HG03571 (cell line): ENCODE measurements at regions not wholly inside any gene's neighbourhood (a gene's known extent, or its start where the extent isn't known, plus 50 kb on each side); places are given as distances from the start of the nearest gene placed in this dataset.
A peak's percentile ranks its signal among the peaks of the same experiment; 100 is the strongest.

ENCODE experiments used
- ATAC-seq: cut with Tn5 transposase; IDR thresholded peaks from one replicate; pipeline ENCODE4 v1.9.1; 2021; ENCODE audit not compliant: unreplicated experiment

DNA sequence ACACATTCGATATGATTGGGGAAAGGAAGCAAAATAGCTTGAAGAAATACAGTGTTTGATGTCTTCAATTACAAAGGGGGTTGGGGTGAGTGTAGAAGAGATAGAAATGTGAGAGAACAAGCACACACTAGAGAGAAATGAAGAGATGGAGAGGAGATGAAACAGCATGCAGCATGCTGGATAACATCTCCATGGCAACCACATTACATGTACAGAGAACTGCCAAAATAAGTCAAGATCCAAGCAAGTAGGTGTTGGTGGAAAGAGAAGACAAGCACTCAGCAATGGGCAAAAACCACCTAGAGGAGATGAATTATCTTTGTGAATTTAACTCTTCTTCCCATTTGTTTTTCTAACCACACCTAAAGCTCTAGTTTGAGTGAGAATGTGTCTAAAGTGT lies 289.8 kb downstream of the GRIN2B start:
- ATAC-seq, result no peak

- ATAC-seq, result no peak
These were observed 293.8 kb downstream of the GRIN2B start for GRCh38 chr12:13687633-13688032.

GRCh38 chr12:13686260-13686659 lies 295.1 kb downstream of the GRIN2B start:
- ATAC-seq, result no peak

DNA sequence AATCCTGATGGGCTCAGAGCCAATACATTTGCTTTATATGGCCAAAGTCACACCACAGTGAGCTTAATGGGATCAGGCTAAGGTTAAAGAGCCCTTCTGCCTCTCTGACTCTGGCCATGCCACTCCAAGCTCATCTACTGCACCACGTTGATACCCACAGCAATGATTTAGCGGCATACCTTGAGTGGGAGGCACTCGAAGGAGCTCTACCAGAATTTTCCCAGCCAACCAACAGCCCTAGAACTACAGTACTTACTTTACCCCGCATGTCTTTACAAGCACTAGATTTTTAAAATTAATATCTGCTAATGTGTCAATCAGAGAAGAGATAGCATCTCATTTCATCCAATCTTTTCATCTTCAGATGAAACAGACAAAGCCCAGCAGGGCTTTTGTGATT lies 300.5 kb downstream of the GRIN2B start:
- no peak for ATAC-seq

DNA sequence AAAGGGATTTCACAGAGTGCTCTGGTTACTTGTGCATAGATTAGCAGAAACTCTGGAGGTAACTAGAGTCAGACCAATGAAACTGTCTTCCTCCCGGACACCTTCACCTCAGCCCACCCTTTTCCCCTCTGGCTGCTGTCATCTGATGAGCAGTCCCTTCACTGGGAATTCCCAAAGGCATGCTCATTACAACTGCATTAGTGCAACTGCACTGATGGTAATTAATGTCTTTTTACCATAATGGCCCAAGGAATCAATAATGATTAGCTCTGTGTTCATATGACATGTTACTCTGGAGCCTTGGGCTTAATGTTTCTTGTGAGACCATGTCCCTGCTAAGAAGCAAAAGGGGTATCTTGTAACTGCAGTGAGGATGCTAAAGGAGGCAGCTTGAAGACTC lies 304.5 kb downstream of the GRIN2B start:
- no peak for ATAC-seq

DNA sequence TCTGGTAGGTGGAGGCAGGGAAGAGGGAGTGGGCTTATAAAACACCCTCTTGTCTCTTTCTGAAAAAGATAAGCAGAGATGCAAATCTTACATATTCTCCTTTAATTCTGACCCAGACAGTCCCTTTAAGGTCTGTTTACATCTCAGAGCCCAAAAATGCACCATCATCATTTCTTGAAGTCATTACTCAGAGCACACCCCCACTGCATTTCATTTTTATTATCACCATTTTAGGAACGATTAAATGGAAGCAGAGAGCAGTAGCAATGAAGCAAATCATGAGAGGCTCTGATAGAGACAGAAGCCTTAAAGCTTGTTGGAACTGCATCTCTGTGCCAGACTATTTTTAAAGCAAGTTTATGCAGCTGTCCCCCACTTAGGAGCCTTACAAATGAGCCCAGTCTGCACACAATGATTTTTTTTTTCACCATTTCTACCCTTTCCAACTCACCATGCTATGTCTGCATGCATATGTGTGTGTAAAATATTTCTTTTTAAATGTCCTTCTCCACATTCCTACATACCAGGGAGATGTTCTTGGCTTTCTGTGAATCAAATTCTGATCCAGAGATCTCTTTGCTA lies 311.0 kb downstream of the GRIN2B start:
- no peak for ATAC-seq

GRCh38 chr12:13668880-13669279 lies 312.5 kb downstream of the GRIN2B start:
- no peak for ATAC-seq

- ATAC-seq, result no peak
These were observed 314.6 kb downstream of the GRIN2B start for GRCh38 chr12:13666806-13667205.

DNA sequence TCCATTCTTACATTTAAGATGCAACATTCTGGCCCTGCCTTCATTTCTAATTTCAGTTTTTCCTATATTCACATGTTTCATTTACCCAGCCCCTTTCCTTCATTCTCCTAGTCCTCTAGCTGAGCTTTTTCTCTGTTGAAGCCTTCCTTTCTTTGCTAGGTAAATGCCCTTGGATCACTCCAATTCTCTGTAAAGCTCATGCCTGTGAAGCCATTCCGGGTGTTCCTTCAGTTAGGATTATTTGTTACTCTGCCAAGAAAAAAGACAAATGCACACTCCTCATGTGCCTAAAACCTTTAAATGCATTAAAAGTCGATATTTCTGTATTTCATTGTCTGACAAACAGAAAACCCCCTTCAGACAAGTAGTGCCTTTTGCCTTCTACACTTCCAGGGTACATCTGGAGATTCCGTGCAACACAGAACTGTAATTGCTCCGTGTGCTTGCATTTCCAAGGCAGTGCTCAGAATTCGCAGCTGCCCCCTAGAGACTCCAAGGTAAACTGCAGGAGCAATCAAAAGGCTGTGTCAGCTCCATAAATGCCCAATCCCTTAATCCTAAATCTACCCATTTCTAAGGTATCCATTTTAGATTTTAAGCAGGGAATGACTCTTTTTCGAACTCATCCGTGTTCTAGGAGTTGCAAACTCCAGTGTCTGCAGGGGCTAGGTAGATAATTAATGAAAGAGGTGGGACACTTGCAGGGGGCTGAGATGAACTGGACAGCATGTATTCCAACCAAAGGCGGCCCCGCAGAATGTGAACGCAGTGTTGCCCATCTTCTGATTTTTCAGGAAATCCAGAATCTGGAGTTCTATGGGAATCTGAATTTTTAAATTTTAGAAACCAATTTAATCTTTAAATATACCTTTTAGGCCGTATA lies 320.2 kb downstream of the GRIN2B start:
- no peak for ATAC-seq

GRCh38 chr12:13654456-13654855 lies 326.9 kb downstream of the GRIN2B start:
- ATAC-seq, result no peak

DNA sequence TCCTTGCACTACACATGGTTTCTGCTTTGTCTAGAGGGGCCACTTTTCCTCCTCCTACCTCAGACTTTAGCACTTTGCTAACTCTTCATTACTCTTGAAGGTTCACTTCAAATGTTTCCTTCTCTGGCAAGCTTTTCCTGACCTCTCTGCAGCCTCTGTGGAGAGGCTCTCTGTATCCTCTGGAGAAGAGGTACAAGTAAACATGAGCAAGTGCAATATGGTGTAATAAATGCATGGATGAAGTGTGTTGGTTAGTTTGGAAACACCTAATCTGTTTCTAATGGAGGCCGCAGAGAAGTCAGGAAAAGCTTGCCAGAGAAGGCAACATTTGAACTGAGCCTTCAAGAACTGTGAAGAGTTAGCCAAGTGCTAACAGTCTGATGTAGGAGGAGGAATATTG lies 329.3 kb downstream of the GRIN2B start:
- ATAC-seq, result no peak

GRCh38 chr12:13635709-13636108 lies 345.7 kb downstream of the GRIN2B start:
- ATAC-seq, result no peak

- peak; percentile 68 for ATAC-seq
These were observed 349.5 kb downstream of the GRIN2B start for GRCh38 chr12:13631873-13632272.

- ATAC-seq, result no peak
These were observed 351.0 kb downstream of the GRIN2B start for GRCh38 chr12:13630354-13630753.

- ATAC-seq, result no peak
These were observed 353.3 kb downstream of the GRIN2B start for GRCh38 chr12:13628067-13628466.

- ATAC-seq, result no peak
These were observed 353.9 kb downstream of the GRIN2B start for GRCh38 chr12:13627536-13627935.

DNA sequence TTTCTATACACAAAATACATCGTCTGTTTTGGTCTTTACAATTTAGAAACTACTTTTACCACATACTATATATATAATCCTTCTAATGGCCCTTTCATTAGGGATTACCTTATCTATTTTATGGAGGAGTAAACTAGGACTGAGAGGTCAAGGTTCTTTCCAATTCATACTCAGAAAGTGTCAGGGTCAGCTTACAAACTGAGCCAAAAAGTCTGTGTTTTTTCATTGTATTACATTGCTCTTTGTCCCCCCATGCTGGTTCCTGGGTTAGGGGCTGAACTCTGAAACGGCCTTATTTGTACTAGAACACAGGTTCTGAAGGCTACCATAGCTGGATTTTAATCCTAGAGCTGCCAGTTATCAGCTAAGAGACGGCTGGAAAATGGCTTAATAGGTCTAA lies 368.1 kb downstream of the GRIN2B start:
- no peak for ATAC-seq

DNA sequence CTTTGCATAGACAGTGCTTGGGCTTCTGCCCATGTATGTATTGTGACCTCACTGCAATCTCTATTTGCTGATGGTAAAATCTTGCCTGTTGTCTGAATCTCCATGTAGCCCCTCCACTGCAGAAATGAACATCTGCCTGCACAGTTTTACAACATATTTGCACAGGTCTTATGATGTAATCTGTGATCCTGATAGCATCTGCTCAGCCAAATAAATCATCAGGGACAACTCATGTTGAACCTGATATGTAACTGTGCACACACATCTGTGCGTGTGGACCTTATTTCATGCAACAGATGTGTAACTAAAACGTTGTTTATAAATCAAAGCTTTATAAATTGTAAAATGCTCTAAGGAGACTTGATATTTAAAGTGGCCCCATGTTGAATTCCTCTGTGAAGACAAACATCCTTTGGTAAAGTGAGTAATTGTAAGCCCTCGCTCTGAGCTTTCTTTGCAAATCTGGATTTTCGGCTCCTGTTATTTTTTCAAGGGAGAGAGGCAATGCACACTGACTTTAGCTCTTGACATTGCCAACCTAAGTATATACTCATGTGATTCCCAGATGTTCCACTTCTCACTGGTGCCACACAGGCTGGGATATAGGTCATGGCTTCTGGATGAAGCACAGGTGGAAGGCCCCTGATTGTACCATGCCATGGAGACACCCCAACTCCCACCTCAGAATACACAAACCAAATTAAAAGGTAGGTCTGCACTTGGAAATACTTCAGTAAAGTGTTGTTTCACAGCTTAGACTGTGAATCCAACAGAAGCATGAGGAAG lies 371.3 kb downstream of the GRIN2B start:
- no peak for ATAC-seq

GRCh38 chr12:13606290-13606689 lies 375.1 kb downstream of the GRIN2B start:
- no peak for ATAC-seq

DNA sequence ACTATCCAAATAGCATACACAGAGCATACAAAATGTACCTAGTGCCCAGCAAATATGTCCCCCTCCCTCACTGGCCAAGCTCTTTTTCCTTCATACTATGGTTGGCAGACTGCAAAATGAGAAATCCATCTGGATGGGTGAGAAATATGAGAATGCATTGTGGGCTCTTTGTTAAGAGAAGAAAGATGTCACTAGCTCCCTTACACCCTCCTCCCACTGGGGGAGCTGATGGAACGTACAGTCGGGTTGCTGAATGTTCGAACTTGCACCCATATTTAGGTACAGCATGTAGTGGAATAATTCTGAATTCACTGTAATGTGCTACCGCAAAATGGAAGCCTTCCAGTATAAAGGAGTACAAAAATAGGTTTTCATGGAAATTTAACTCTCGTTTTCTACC lies 377.4 kb downstream of the GRIN2B start:
- no peak for ATAC-seq

DNA sequence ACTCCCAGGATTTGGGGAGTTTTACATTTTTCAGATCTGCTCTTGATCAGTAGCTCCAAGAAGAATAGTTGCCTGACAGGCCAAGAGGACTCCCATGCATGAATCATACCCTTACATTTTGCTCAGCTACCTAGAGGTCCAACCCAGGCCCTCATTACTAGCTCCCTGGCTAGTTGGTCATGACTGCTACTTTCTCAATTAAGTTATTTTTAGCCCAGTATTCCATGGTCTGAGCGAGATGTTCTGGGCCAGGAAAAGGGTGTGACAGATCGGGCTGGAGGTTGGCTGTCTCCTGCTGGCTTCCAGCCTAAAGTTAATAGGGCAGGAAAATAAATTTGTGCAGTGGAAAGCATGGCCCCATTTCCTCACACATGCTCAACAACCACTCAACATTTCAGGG lies 379.2 kb downstream of the GRIN2B start:
- no peak for ATAC-seq

GRCh38 chr12:13599176-13599575 lies 382.2 kb downstream of the GRIN2B start:
- no peak for ATAC-seq
